ENCODE measurements at regions not wholly inside any gene's neighbourhood (a gene's known extent, or its start where the extent isn't known, plus 50 kb on each side); places are given as distances from the start of the nearest gene placed in this dataset.

- TF ChIP-seq, protein P1, sequence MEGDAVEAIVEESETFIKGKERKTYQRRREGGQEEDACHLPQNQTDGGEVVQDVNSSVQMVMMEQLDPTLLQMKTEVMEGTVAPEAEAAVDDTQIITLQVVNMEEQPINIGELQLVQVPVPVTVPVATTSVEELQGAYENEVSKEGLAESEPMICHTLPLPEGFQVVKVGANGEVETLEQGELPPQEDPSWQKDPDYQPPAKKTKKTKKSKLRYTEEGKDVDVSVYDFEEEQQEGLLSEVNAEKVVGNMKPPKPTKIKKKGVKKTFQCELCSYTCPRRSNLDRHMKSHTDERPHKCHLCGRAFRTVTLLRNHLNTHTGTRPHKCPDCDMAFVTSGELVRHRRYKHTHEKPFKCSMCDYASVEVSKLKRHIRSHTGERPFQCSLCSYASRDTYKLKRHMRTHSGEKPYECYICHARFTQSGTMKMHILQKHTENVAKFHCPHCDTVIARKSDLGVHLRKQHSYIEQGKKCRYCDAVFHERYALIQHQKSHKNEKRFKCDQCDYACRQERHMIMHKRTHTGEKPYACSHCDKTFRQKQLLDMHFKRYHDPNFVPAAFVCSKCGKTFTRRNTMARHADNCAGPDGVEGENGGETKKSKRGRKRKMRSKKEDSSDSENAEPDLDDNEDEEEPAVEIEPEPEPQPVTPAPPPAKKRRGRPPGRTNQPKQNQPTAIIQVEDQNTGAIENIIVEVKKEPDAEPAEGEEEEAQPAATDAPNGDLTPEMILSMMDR (IDR thresholded peaks at IDR 0.05; ENCODE audit: low read length, missing control alignments) = no peak
- DNase-seq (ENCODE audit: low read depth) = no peak
- no peak overlapping the region for H3K4me3 ChIP-seq (replicated peaks; ENCODE audit: low read depth, low read length)
Measured at GRCh38 chr12:85654456-85654840, 181.8 kb downstream of the RASSF9 start.

- no peak overlapping the region for H3K4me3 ChIP-seq (replicated peaks; ENCODE audit: low read depth, low read length)
- TF ChIP-seq, protein P1 (IDR thresholded peaks at IDR 0.05; ENCODE audit: low read length, missing control alignments) = no peak
- no peak for DNase-seq (ENCODE audit: low read depth)
Measured at GRCh38 chr12:85656561-85656960, 179.6 kb downstream of the RASSF9 start.

- no peak overlapping the region for H3K4me3 ChIP-seq (replicated peaks; ENCODE audit: low read depth, low read length)
- no peak for DNase-seq (ENCODE audit: low read depth)
- TF ChIP-seq, protein P1 (IDR thresholded peaks at IDR 0.05; ENCODE audit: low read length, missing control alignments) = no peak
Measured at GRCh38 chr12:85657251-85657650, 179.0 kb downstream of the RASSF9 start.

DNA sequence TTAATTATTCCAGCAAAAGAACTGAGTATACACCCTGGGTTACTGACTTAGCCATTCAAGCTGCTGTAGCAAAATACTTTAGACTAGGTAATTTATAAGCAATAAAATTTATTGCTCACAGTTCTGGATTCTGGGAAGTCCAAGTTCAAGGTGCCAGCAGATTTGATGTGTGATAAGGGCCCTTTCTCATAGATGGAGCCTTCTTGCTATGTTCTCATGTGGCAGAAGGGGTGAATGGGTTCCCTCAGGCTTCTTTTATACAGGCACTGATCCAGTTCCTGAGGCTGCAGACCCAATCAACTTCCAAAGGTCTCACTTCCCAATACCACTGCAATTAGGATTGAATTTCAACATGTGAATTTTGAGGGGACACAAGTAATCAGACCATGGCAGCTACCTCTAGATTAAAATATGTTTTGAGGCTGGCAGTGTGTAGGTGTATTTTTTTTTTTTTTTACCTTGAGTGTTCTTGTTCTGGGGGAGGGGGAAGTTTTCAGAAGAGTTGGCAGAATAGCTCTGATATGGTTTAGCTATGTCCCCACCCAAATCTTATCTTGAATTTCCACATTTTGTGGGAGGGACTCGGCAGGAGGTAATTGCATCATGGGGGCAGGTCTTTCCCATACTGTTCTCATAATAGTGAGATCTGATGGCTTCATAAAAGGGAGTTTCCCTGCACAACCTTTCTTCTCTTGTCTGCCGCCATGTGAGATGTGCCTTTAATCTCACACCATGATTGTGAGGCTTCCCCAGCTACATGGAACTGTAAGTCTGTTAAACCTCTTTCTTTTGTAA is 178.2 kb downstream of the RASSF9 start:
- TF ChIP-seq, protein P1 (IDR thresholded peaks at IDR 0.05; ENCODE audit: low read length, missing control alignments) = no peak
- H3K4me3 ChIP-seq (replicated peaks; ENCODE audit: low read depth, low read length) = no peak overlapping the region
- DNase-seq (ENCODE audit: low read depth) = no peak

GRCh38 chr12:85659754-85660530 is 176.3 kb downstream of the RASSF9 start:
- no peak overlapping the region for H3K4me3 ChIP-seq (replicated peaks; ENCODE audit: low read depth, low read length)
- TF ChIP-seq, protein P1 (IDR thresholded peaks at IDR 0.05; ENCODE audit: low read length, missing control alignments) = no peak
- DNase-seq (ENCODE audit: low read depth) = no peak

GRCh38 chr12:85661461-85662206 is 174.6 kb downstream of the RASSF9 start:
- DNase-seq (ENCODE audit: low read depth) = no peak
- TF ChIP-seq, protein P1 (IDR thresholded peaks at IDR 0.05; ENCODE audit: low read length, missing control alignments) = no peak
- no peak overlapping the region for H3K4me3 ChIP-seq (replicated peaks; ENCODE audit: low read depth, low read length)

All from fibroblast of pulmonary artery (primary cell).